GM12878 (cell line): ENCODE measurements at regions not wholly inside any gene's neighbourhood (a gene's known extent, or its start where the extent isn't known, plus 50 kb on each side); places are given as distances from the start of the nearest gene placed in this dataset.

ENCODE experiments used
- ATAC-seq: fragments of 200-7000 bp; cut with Tn5 transposase; 3 replicates; pipeline ENCODE4 v1.9.1; 2020; ENCODE audit warnings: mild to moderate bottlenecking, moderate library complexity
- BruUV-seq: library from RNA; stranded (reverse); fragments of 400-500 nt; replicated peaks from 2 replicates; lab custom pipeline; 2021; lab: Mats Ljungman, UMichigan
- CTCF ChIA-PET: fragments of 300-600 bp; sonication (Branson Sonifier 250); formaldehyde crosslinking; extraction: SDS; loops from one replicate; lab custom pipeline; 2021; ENCODE audit warnings: inconsistent platforms; lab: Yijun Ruan, JAX
- POLR2A ChIA-PET: fragments of 350-600 bp; formaldehyde crosslinking; extraction: SDS; loops from one replicate; lab custom pipeline; 2021; ENCODE audit warnings: inconsistent platforms; lab: Charles Lee
- RAD21 ChIA-PET: fragments of 300-600 bp; sonication (Branson Sonifier 250); formaldehyde crosslinking; loops from one replicate; lab custom pipeline; 2023; ENCODE audit warnings: antibody characterized with exemption; ENCODE audit not compliant: unreplicated experiment; lab: Charles Lee
- SMC1A ChIA-PET: fragments of 300-600 bp; sonication (Branson Sonifier 250); formaldehyde crosslinking; loops from one replicate; lab custom pipeline; 2023; ENCODE audit not compliant: unreplicated experiment, uncharacterized antibody; lab: Charles Lee
- DNase-seq: peaks from one replicate; pipeline ENCODE4 v3.0.0-alpha.2; 2011; ENCODE audit warnings: low read depth, low spot score
- FAIRE-seq: peaks from 3 replicates; lab custom pipeline; 2011; peaks lifted over from hg19 to GRCh38; lab: Jason Lieb, UNC
- H2AFZ ChIP-seq: 2 replicates; pipeline ENCODE4 v1.6.0; 2011; ENCODE audit warnings: low read depth, low read length, control low read depth; ENCODE audit not compliant: control insufficient read depth
- H3K27ac ChIP-seq: 2 replicates; pipeline ENCODE4 v1.5.1; 2011; ENCODE audit warnings: control low read depth; ENCODE audit not compliant: control insufficient read depth, insufficient read depth
- H3K27me3 ChIP-seq, 2 experiments: replicated peaks in 1 of 2; 2 replicates each; pipeline versions ENCODE4 v1.6.0 to v1.6.1; 2011; ENCODE audit warnings: low read length in 1 of 2; ENCODE audit not compliant: control insufficient read depth in 2 of 2, insufficient read depth in 2 of 2
- H3K36me3 ChIP-seq, 2 experiments: 2 replicates each; pipeline ENCODE4 v1.5.1; 2011; ENCODE audit warnings: low read length in 1 of 2; ENCODE audit not compliant: control insufficient read depth in 2 of 2, insufficient read depth in 2 of 2
- H3K4me1 ChIP-seq: 2 replicates; pipeline ENCODE4 v1.6.1; 2011; ENCODE audit warnings: mild to moderate bottlenecking, low read length, moderate library complexity, mixed read lengths; ENCODE audit not compliant: control insufficient read depth, insufficient read depth
- H3K4me2 ChIP-seq: 2 replicates; pipeline ENCODE4 v1.6.0; 2011; ENCODE audit warnings: control low read depth; ENCODE audit not compliant: control insufficient read depth, insufficient read depth
- H3K4me3 ChIP-seq: fragments of 200-600 bp; sonication (generic); 2 replicates; pipeline ENCODE4 v1.5.1; 2016
- H3K79me2 ChIP-seq: 2 replicates; pipeline ENCODE4 v1.6.0; 2011; ENCODE audit warnings: low read length; ENCODE audit not compliant: control insufficient read depth, insufficient read depth
- H3K9ac ChIP-seq: 2 replicates; pipeline ENCODE4 v1.8.0; 2011; ENCODE audit warnings: low read length, control low read depth, mixed read lengths; ENCODE audit not compliant: control insufficient read depth, insufficient read depth
- H3K9me3 ChIP-seq: replicated peaks from 3 replicates; pipeline ENCODE4 v1.5.1; 2011; ENCODE audit warnings: mild to moderate bottlenecking, low read length; ENCODE audit not compliant: control insufficient read depth, insufficient read depth
- H4K20me1 ChIP-seq: 2 replicates; pipeline ENCODE4 v1.6.0; 2011; ENCODE audit not compliant: control insufficient read depth, insufficient read depth
- CHD2 ChIP-seq: IDR thresholded peaks from 2 replicates; pipeline ENCODE4 v1.6.1; 2011; ENCODE audit warnings: low read depth, low read length, improper control_type of control experiment, borderline replicate concordance
- EED ChIP-seq: sonication (generic); IDR thresholded peaks from 2 replicates; pipeline ENCODE4 v1.6.1; 2016; ENCODE audit warnings: antibody characterized with exemption, low read depth
- ESRRA ChIP-seq: IDR thresholded peaks from 2 replicates; pipeline ENCODE4 v1.6.1; 2012; ENCODE audit warnings: mild to moderate bottlenecking, low read length, improper control_type of control experiment
- IRF3 ChIP-seq: fragments of 450-650 bp; IDR thresholded peaks from 2 replicates; pipeline ENCODE4 v1.6.1; 2014; ENCODE audit warnings: mild to moderate bottlenecking
- MTA3 ChIP-seq: IDR thresholded peaks from 2 replicates; pipeline ENCODE4 v1.6.1; 2012; ENCODE audit warnings: low read length, inconsistent platforms, borderline replicate concordance
- NFIC ChIP-seq: IDR thresholded peaks from 2 replicates; pipeline ENCODE4 v1.6.1; 2012; ENCODE audit warnings: low read depth, mild to moderate bottlenecking, inconsistent platforms, low read length, moderate library complexity
- YBX1 ChIP-seq: fragments of 450-650 bp; IDR thresholded peaks from 2 replicates; pipeline ENCODE4 v1.6.1; 2016; ENCODE audit warnings: antibody characterized with exemption
- WGBS: methylation state at CpG from one replicate; pipeline ENCODE4 v1.1.6; 2016; ENCODE audit warnings: low lambda C conversion rate; ENCODE audit not compliant: insufficient replicate concordance, insufficient coverage; ENCODE audit errors: missing lambda C conversion rate; 5-methylcytosine and 5-hydroxymethylcytosine counted together
- in situ Hi-C: fragments of 300-500 bp; cut with MboI; formaldehyde crosslinking; loops from 9 replicates; pipeline ENCODE4 v1.14.3; 2018; ENCODE audit warnings: mixed read lengths
- intact Hi-C: fragments of 100-400 bp; cut with micrococcal nuclease; formaldehyde crosslinking; loops from one replicate; pipeline ENCODE4 v1.14.2; 2022; ENCODE audit not compliant: unreplicated experiment
- TF ChIP-seq, protein P1 (sequence below): IDR thresholded peaks from 2 replicates; pipeline ENCODE4 v1.6.1; 2011; ENCODE audit warnings: mild to moderate bottlenecking, low read depth, low read length, moderate library complexity; ENCODE audit not compliant: insufficient replicate concordance
- TF ChIP-seq, protein P2 (sequence below): IDR thresholded peaks from 2 replicates; pipeline ENCODE4 v1.6.1; 2012; ENCODE audit warnings: low read depth, low read length, improper control_type of control experiment

DNA sequence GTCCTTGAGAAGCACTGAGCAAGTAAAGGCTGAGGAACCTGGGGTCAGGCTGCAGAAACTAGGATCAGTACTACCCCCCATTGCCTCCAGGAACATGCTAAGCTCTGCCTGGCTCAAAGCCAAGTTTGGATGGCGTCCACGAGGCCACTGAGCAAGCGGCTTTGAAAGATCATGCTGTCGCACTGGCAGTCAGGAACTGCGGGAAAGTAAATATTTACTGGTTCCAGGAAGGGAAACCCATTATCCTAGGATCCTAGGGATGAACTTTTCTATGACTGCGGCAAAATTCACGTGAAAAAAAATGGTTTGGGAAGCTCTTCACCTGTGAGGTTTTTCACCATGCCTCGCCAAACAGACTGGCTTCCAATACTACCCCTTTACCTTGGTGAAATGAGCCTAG, 75.3 kb upstream of the PJA2 start:
- ChIA-PET POLR2A (no interaction called here), RAD21 (no interaction called here), CTCF (interaction anchor here (0.6 kb wide), 2 partner anchors 211 to 800 kb away, joined by 3 read pairs; no protein-coding TSS in a partner anchor), SMC1A (no interaction called here)
- TF ChIP-seq ESRRA (no peak), CHD2 (no peak), IRF3 (no peak), MTA3 (no peak), NFIC (no peak), YBX1 (no peak), EED (no peak)
- TF ChIP-seq, protein P1, sequence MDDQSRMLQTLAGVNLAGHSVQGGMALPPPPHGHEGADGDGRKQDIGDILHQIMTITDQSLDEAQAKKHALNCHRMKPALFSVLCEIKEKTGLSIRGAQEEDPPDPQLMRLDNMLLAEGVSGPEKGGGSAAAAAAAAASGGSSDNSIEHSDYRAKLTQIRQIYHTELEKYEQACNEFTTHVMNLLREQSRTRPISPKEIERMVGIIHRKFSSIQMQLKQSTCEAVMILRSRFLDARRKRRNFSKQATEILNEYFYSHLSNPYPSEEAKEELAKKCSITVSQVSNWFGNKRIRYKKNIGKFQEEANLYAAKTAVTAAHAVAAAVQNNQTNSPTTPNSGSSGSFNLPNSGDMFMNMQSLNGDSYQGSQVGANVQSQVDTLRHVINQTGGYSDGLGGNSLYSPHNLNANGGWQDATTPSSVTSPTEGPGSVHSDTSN = no peak
- TF ChIP-seq, protein P2, sequence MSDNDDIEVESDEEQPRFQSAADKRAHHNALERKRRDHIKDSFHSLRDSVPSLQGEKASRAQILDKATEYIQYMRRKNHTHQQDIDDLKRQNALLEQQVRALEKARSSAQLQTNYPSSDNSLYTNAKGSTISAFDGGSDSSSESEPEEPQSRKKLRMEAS = no peak
- Histone ChIP-seq H3K9ac (no peak overlapping the region), H3K4me1 (no peaks in the 10 kb centered on the region), H3K27ac (no peak overlapping the region), H3K4me3 (no peak overlapping the region), H4K20me1 (no peaks in the 10 kb centered on the region), H3K27me3 (no peaks in the 10 kb centered on the region), H2AFZ (no peak overlapping the region), H3K9me3 (no peaks in the 10 kb centered on the region), H3K79me2 (no peaks in the 10 kb centered on the region), H3K36me3 (no peaks in the 10 kb centered on the region), H3K4me2 (no peak overlapping the region)
- 45% methylated on average over 8 of the region's 8 CpGs for WGBS
- intact Hi-C loops = no loop called here
- ATAC-seq = no peak
- no TSS peak for BruUV-seq
- in situ Hi-C loops = no loop called here
- DNase-seq = no peak
- FAIRE-seq = no peak
